ENCODE measurements at regions not wholly inside any gene's neighbourhood (a gene's known extent, or its start where the extent isn't known, plus 50 kb on each side); places are given as distances from the start of the nearest gene placed in this dataset.

DNA sequence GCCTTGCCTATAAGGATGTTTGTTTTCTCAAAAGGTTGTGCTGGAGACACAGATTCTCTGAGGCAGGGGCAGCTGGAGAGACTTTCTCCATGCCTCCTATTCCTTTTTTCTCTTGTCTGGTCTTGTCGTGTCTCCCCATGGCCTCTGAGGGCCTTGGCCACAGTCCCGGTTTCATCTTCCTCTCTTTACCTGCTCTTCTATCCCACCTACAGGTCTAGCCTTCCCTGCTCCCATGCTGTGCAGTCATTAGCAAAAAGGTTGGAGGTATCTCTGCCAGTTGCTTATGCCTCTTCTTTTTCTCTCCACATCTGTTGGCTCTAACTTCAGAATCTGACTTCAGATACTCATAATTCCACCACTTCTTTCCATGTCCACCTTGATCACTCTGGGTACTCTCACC lies 191.1 kb downstream of the IL20RB start:
- Histone ChIP-seq H3K9me3 (ENCODE audit: control insufficient read depth, insufficient read depth, low read length) (no peaks in the 10 kb centered on the region), H2BK120ac (ENCODE audit: low read depth, low read length) (no peak overlapping the region), H3K4me2 (ENCODE audit: low read depth, low read length) (no peak overlapping the region), H3K9me1 (ENCODE audit: insufficient read depth, low read length) (no peaks in the 10 kb centered on the region), H3K79me1 (ENCODE audit: low read depth in 1 of 2, low read length in 2 of 2) (no peaks in the 10 kb centered on the region), H3K27ac (ENCODE audit: insufficient read depth, low read length) (no peak overlapping the region), H4K20me1 (ENCODE audit: insufficient read depth, low read length) (no peaks in the 10 kb centered on the region), H3K4me3 (ENCODE audit: insufficient read depth, low read depth, low read length) (no peak overlapping the region), H3K4me1 (ENCODE audit: control insufficient read depth, insufficient read depth, low read length) (no peaks in the 10 kb centered on the region), H2AK9ac (replicated peaks; ENCODE audit: low read depth, low read length, poor library complexity) (no peak overlapping the region), H3K9ac (ENCODE audit: low read depth, low read length) (no peak overlapping the region), H3K4ac (ENCODE audit: low read depth, low read length) (no peak overlapping the region), H4K91ac (ENCODE audit: insufficient read depth, low read depth, low read length) (no peak overlapping the region), H2BK15ac (ENCODE audit: low read depth, low read length) (no peak overlapping the region), H3K56ac (ENCODE audit: extremely low read depth, insufficient read depth, low read length) (no peak overlapping the region), H2BK5ac (ENCODE audit: low read depth, low read length, poor library complexity, severe bottlenecking) (no peak overlapping the region), H3K36me3 (ENCODE audit: control insufficient read depth, insufficient read depth, low read length) (no peaks in the 10 kb centered on the region), H2AK5ac (ENCODE audit: low read depth, low read length) (no peak overlapping the region), H3K27me3 (ENCODE audit: control insufficient read depth, insufficient read depth, low read length) (no peaks in the 10 kb centered on the region), H3K23ac (ENCODE audit: low read depth, low read length) (no peak overlapping the region), H2AFZ (replicated peaks; ENCODE audit: low read length, poor library complexity) (no peak overlapping the region), H4K8ac (ENCODE audit: low read depth in 2 of 2, low read length in 2 of 2) (no peak overlapping the region), H3K14ac (replicated peaks; ENCODE audit: low read depth, low read length) (no peak overlapping the region), H3K18ac (ENCODE audit: low read depth, low read length) (no peak overlapping the region), H4K5ac (ENCODE audit: low read depth, low read length) (no peak overlapping the region), H2BK20ac (ENCODE audit: low read depth, low read length) (no peak overlapping the region)
- no TSS peak for BruUV-seq (replicated peaks)
- no peak for ATAC-seq (ENCODE audit: low read depth)
- CTCF ChIA-PET: interaction anchor here (1.5 kb wide), 1 partner anchor 9 kb away, joined by 5 read pairs; no protein-coding TSS in a partner anchor
- DNase-seq: no peak
- whole genome bisulfite sequencing, 2 experiments (ENCODE audit: extremely low coverage in 2 of 2, insufficient read length in 1 of 2): no CpG with 5 or more reads among the region's 2 CpGs
- dilution Hi-C loops (cut with HindIII; ENCODE audit: low sequenced_read_pairs, unreplicated experiment) (no loop called here), intact Hi-C loops (cut with micrococcal nuclease) (no loop called here), in situ Hi-C loops (cut with MboI; ENCODE audit: low sequenced_read_pairs) (no loop called here)
- TF ChIP-seq, protein P1, sequence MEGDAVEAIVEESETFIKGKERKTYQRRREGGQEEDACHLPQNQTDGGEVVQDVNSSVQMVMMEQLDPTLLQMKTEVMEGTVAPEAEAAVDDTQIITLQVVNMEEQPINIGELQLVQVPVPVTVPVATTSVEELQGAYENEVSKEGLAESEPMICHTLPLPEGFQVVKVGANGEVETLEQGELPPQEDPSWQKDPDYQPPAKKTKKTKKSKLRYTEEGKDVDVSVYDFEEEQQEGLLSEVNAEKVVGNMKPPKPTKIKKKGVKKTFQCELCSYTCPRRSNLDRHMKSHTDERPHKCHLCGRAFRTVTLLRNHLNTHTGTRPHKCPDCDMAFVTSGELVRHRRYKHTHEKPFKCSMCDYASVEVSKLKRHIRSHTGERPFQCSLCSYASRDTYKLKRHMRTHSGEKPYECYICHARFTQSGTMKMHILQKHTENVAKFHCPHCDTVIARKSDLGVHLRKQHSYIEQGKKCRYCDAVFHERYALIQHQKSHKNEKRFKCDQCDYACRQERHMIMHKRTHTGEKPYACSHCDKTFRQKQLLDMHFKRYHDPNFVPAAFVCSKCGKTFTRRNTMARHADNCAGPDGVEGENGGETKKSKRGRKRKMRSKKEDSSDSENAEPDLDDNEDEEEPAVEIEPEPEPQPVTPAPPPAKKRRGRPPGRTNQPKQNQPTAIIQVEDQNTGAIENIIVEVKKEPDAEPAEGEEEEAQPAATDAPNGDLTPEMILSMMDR (conservative IDR thresholded peaks at IDR 0.05; ENCODE audit: low read depth, low read length): no peak
- no peak for TF ChIP-seq RAD21 (IDR thresholded peaks at IDR 0.05; ENCODE audit: low read length)
- no peak for TF ChIP-seq POLR2A (IDR thresholded peaks at IDR 0.05; ENCODE audit: low read depth, low read length)
- no peak for TF ChIP-seq CHD1 (IDR thresholded peaks at IDR 0.05; ENCODE audit: low read depth, low read length)
- no peak for TF ChIP-seq MAZ (IDR thresholded peaks at IDR 0.05; ENCODE audit: borderline replicate concordance, low read depth, low read length)
- no peak for TF ChIP-seq MAFK (IDR thresholded peaks at IDR 0.05; ENCODE audit: low read depth, low read length)
- POLR2A ChIA-PET (ENCODE audit: unreplicated experiment): no interaction called here
